ENCODE measurements at regions not wholly inside any gene's neighbourhood (a gene's known extent, or its start where the extent isn't known, plus 50 kb on each side); places are given as distances from the start of the nearest gene placed in this dataset.

DNA sequence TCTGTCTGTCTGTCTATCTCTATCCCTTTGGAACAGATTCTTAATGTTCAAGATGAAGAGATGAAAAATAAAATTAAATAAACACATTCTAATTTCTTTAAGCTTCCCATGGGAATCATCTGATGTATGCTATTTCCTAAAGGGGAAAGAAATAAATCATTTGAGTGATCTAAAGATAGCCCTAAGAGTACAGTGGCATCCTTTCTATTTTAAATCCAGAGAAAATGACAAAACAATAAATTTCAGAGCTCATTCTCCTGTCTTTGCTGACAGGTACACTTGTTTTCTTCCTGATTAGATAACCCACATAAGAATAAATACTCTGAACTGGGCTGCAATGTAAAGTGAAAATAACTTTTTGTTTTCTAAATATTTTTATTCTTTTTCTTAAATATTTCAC lies 550.4 kb downstream of the JRKL start:
- Histone ChIP-seq H3K9me3 (ENCODE audit: control insufficient read depth, insufficient read depth, low read length) (no peaks in the 10 kb centered on the region), H3K27ac (ENCODE audit: low read depth, low read length) (no peak overlapping the region), H3K36me3 (ENCODE audit: control insufficient read depth, insufficient read depth, low read length) (no peaks in the 10 kb centered on the region), H3K4me1 (ENCODE audit: control insufficient read depth, insufficient read depth, low read length) (no peaks in the 10 kb centered on the region), H3K4me3 (ENCODE audit: low read depth, low read length) (no peak overlapping the region), H3K27me3 (ENCODE audit: control insufficient read depth, insufficient read depth, low read length) (no peaks in the 10 kb centered on the region)
- DNase-seq (ENCODE audit: low read depth in 4 of 6, low spot score in 6 of 6), result no peak

DNA sequence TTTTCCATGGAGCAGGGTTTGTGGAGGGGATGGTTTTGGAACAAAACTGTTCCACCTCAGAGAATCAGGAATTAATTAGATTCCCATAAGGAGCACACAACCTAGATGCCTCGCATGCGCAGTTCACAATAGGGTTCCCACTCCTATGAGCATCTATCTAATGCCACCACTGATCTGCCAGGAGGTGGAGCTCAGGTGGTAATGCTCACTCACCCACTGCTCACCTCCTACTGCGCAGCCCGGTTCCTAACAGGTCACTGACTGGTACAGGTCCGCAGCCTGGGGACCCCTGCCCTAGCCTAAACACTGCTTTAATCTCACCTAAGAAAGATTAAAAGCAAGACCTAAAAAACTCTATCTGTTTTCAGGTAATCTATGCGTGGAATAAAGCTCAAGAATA lies 553.0 kb downstream of the JRKL start:
- DNase-seq (ENCODE audit: low read depth in 4 of 6, low spot score in 6 of 6), result no peak
- H3K27ac ChIP-seq (ENCODE audit: low read depth, low read length), result no peak overlapping the region
- H3K4me1 ChIP-seq (ENCODE audit: control insufficient read depth, insufficient read depth, low read length), result no peaks in the 10 kb centered on the region
- no peaks in the 10 kb centered on the region for H3K36me3 ChIP-seq (ENCODE audit: control insufficient read depth, insufficient read depth, low read length)
- H3K9me3 ChIP-seq (ENCODE audit: control insufficient read depth, insufficient read depth, low read length), result no peaks in the 10 kb centered on the region
- no peaks in the 10 kb centered on the region for H3K27me3 ChIP-seq (ENCODE audit: control insufficient read depth, insufficient read depth, low read length)
- no peak overlapping the region for H3K4me3 ChIP-seq (ENCODE audit: low read depth, low read length)
- WGBS (ENCODE audit: insufficient coverage), result 91% methylated on average over 5 of the region's 6 CpGs

DNA sequence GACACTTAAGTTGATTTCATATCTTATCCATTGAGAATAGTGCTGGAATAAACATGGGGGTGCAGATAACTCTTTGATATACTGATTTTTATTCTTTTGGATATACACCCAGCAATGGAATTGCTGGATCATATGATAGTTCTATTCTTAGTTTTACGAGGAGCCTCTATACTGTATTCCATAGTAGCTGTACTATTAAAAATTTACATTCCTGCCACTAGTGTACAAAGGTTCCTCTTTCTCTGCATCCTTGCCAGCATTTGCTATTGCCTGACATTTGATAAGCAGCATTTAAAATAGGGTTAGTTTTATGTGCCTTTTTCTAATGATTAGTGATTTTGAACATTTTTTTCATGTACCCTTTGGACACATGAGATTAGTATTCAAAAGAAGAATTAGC lies 554.2 kb downstream of the JRKL start:
- Histone ChIP-seq H3K27ac (ENCODE audit: low read depth, low read length) (no peak overlapping the region), H3K36me3 (ENCODE audit: control insufficient read depth, insufficient read depth, low read length) (no peaks in the 10 kb centered on the region), H3K27me3 (ENCODE audit: control insufficient read depth, insufficient read depth, low read length) (no peaks in the 10 kb centered on the region), H3K4me1 (ENCODE audit: control insufficient read depth, insufficient read depth, low read length) (no peaks in the 10 kb centered on the region), H3K9me3 (ENCODE audit: control insufficient read depth, insufficient read depth, low read length) (no peaks in the 10 kb centered on the region), H3K4me3 (ENCODE audit: low read depth, low read length) (no peak overlapping the region)
- no CpG with 5 or more reads among the region's 1 CpG for WGBS (ENCODE audit: insufficient coverage)
- DNase-seq (ENCODE audit: low read depth in 4 of 6, low spot score in 6 of 6), result no peak

DNA sequence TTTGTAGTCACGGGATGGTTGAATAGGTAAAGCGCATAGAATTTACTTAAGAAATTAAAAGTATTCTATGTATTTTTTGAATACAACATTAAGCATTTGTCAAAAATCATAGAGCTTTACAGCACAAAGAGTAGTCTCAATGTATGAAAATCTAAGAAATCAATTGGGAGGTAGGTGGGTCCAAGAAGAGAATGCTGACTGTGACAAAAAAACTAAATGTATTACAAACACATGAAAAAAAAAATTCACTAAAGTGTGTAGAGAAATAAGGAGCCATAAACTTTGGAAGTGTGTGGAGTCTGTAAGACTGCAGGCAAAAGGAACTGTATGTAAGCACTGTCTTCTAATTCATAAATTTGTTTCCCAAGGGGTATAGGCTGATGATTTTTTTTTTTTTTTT lies 558.3 kb downstream of the JRKL start:
- Histone ChIP-seq H3K36me3 (ENCODE audit: control insufficient read depth, insufficient read depth, low read length) (no peaks in the 10 kb centered on the region), H3K27me3 (ENCODE audit: control insufficient read depth, insufficient read depth, low read length) (no peaks in the 10 kb centered on the region), H3K27ac (ENCODE audit: low read depth, low read length) (no peak overlapping the region), H3K4me1 (ENCODE audit: control insufficient read depth, insufficient read depth, low read length) (no peaks in the 10 kb centered on the region), H3K4me3 (ENCODE audit: low read depth, low read length) (no peak overlapping the region), H3K9me3 (ENCODE audit: control insufficient read depth, insufficient read depth, low read length) (no peaks in the 10 kb centered on the region)
- no peak for DNase-seq (ENCODE audit: low read depth in 4 of 6, low spot score in 6 of 6)
- WGBS (ENCODE audit: insufficient coverage), result no CpG with 5 or more reads among the region's 2 CpGs

DNA sequence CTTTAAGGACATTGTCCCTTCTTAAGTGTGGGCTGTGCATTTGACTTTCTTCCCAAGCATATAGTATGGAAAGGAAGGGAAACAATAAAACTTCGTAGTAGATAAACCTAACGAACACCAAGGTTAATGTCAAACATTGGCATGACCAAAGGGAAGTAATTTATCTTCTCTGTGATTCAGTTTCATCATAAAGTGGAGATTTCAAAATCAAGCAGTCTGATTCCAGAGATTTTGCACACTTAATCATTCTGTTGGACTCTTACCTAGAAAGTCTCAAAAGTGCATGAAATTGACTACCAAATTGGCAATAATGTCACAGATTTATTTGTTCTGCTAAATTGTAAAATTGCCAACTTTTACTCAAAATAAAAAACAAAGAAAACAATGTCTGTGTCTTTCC lies 559.7 kb downstream of the JRKL start:
- no peaks in the 10 kb centered on the region for H3K36me3 ChIP-seq (ENCODE audit: control insufficient read depth, insufficient read depth, low read length)
- H3K4me3 ChIP-seq (ENCODE audit: low read depth, low read length), result no peak overlapping the region
- H3K9me3 ChIP-seq (ENCODE audit: control insufficient read depth, insufficient read depth, low read length), result no peaks in the 10 kb centered on the region
- no peaks in the 10 kb centered on the region for H3K27me3 ChIP-seq (ENCODE audit: control insufficient read depth, insufficient read depth, low read length)
- H3K4me1 ChIP-seq (ENCODE audit: control insufficient read depth, insufficient read depth, low read length), result no peaks in the 10 kb centered on the region
- WGBS (ENCODE audit: insufficient coverage), result no CpG with 5 or more reads among the region's 2 CpGs
- H3K27ac ChIP-seq (ENCODE audit: low read depth, low read length), result no peak overlapping the region
- no peak for DNase-seq (ENCODE audit: low read depth in 4 of 6, low spot score in 6 of 6)

DNA sequence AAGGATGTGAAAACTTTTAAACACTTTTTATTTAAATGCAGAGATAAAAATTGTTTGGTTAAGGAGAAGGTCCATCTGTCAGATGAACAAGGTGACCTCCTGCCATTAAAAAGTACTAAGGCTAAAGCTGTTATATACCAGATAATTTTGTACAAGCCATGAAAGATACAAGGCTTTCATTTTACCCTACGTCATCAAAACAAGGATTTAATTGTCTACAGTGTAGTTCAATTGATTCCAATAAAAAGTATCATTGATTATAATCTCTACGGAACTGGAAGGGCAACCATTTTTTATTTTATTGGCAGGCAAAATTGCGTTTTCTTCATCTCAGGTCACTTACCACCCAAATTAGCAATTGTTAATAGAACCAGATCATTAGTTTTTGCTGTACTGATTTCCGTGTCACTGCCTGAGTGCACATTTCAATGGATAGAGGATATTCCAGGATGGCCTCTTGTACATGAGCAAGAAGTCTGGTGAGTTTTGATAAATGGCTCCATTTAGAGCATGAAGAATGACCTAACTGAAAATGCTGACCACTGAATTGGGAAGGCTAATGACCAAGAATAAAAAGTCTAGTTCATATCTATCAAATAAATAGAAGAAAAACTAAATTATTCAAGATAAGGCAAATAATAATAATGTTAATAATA lies 564.9 kb downstream of the JRKL start:
- DNase-seq (ENCODE audit: low read depth in 4 of 6, low spot score in 6 of 6), result no peak
- Histone ChIP-seq H3K4me3 (ENCODE audit: low read depth, low read length) (no peak overlapping the region), H3K36me3 (ENCODE audit: control insufficient read depth, insufficient read depth, low read length) (no peaks in the 10 kb centered on the region), H3K27ac (ENCODE audit: low read depth, low read length) (no peak overlapping the region), H3K4me1 (ENCODE audit: control insufficient read depth, insufficient read depth, low read length) (no peaks in the 10 kb centered on the region), H3K9me3 (ENCODE audit: control insufficient read depth, insufficient read depth, low read length) (no peaks in the 10 kb centered on the region), H3K27me3 (ENCODE audit: control insufficient read depth, insufficient read depth, low read length) (no peaks in the 10 kb centered on the region)
- WGBS (ENCODE audit: insufficient coverage), result no CpG with 5 or more reads among the region's 4 CpGs

DNA sequence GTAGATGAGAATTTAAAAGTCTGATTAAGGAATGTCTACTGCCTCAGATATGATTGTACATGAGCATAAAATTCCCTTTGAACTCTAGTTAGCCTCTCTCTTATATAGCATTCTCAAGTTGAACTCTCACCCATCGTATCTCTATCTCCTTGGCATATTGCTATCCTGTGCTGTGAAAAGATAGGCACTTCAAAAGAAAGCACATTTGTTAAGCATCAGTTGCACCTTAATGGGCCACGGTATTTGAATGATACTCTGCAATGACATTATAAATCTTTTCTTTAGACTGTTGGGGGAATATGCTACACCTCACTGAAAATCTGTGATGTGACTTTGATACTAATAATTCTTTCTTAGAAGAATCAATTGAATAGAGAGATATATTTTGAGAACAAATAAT lies 570.7 kb downstream of the JRKL start:
- Histone ChIP-seq H3K9me3 (ENCODE audit: control insufficient read depth, insufficient read depth, low read length) (no peaks in the 10 kb centered on the region), H3K4me3 (ENCODE audit: low read depth, low read length) (no peak overlapping the region), H3K27ac (ENCODE audit: low read depth, low read length) (no peak overlapping the region), H3K36me3 (ENCODE audit: control insufficient read depth, insufficient read depth, low read length) (no peaks in the 10 kb centered on the region), H3K4me1 (ENCODE audit: control insufficient read depth, insufficient read depth, low read length) (no peaks in the 10 kb centered on the region), H3K27me3 (ENCODE audit: control insufficient read depth, insufficient read depth, low read length) (no peaks in the 10 kb centered on the region)
- 83% methylated on average over 1 of the region's 2 CpGs for WGBS (ENCODE audit: insufficient coverage)
- DNase-seq (ENCODE audit: low read depth in 4 of 6, low spot score in 6 of 6), result peak in 1 of 6 donors; percentile 67

DNA sequence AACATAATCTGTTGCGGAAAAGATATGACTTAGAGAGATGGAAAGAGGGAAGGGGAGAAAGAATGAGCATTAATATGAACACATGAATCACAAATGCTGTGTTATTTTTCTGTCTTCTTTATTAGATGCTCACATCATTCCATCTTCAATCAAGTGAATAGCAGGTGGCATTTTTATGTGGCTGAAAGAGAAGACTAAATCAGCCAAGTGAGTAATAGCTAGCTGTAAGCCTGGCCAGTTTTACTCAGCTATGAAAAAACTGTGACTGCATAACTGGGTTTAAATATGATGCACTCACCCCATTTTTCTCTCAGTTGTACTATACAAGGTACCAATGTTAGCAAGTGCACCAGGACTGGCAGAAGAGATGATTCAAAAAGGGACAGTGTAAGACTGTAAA lies 571.1 kb downstream of the JRKL start:
- no CpG with 5 or more reads among the region's 1 CpG for WGBS (ENCODE audit: insufficient coverage)
- Histone ChIP-seq H3K36me3 (ENCODE audit: control insufficient read depth, insufficient read depth, low read length) (no peaks in the 10 kb centered on the region), H3K27me3 (ENCODE audit: control insufficient read depth, insufficient read depth, low read length) (no peaks in the 10 kb centered on the region), H3K4me3 (ENCODE audit: low read depth, low read length) (no peak overlapping the region), H3K27ac (ENCODE audit: low read depth, low read length) (no peak overlapping the region), H3K4me1 (ENCODE audit: control insufficient read depth, insufficient read depth, low read length) (no peaks in the 10 kb centered on the region), H3K9me3 (ENCODE audit: control insufficient read depth, insufficient read depth, low read length) (no peaks in the 10 kb centered on the region)
- DNase-seq (ENCODE audit: low read depth in 4 of 6, low spot score in 6 of 6), result peak in 1 of 6 donors; percentile 70

DNA sequence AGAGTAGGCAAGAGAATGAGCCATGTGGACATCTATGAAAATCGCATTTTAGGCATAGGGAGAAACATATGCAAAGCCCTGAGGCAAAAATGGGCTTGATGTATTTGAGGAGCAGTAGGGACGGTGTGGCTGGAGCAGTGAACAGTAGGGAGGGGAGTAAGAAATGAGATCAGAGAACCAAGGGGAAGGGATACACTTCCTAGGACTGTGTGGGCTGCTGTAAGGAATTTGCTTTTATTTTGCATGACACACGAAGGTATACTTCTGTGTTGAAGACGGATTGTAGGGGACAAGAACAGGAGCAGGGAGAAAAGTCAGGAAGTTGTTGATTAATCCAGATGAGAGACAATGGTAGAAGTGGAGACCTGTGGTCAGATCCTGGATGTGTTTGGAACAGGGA lies 572.1 kb downstream of the JRKL start:
- Histone ChIP-seq H3K36me3 (ENCODE audit: control insufficient read depth, insufficient read depth, low read length) (no peaks in the 10 kb centered on the region), H3K4me3 (ENCODE audit: low read depth, low read length) (no peak overlapping the region), H3K9me3 (ENCODE audit: control insufficient read depth, insufficient read depth, low read length) (no peaks in the 10 kb centered on the region), H3K27ac (ENCODE audit: low read depth, low read length) (no peak overlapping the region), H3K27me3 (ENCODE audit: control insufficient read depth, insufficient read depth, low read length) (no peaks in the 10 kb centered on the region), H3K4me1 (ENCODE audit: control insufficient read depth, insufficient read depth, low read length) (no peaks in the 10 kb centered on the region)
- no peak for DNase-seq (ENCODE audit: low read depth in 4 of 6, low spot score in 6 of 6)
- WGBS (ENCODE audit: insufficient coverage), result 86% methylated on average over 4 of the region's 4 CpGs

DNA sequence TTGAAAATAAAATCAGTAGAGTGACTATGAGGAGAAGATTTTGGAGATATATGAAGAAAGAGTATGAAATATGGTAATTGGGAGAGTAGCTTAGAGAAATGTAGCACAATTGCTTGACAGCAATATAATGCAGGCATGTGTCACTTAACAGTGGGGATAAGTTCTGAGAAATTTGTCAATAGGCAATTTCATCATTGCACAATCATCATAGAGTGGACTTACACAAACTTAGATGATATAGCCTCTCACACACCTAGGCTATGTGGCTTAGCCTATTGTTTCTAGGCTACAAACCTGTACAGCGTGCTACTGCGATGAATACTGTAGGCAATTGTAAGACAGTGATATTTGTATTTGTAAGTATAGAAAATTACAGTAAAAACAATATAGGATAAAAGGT lies 573.6 kb downstream of the JRKL start:
- no peak for DNase-seq (ENCODE audit: low read depth in 4 of 6, low spot score in 6 of 6)
- no peaks in the 10 kb centered on the region for H3K4me1 ChIP-seq (ENCODE audit: control insufficient read depth, insufficient read depth, low read length)
- no peak overlapping the region for H3K4me3 ChIP-seq (ENCODE audit: low read depth, low read length)
- no peak overlapping the region for H3K27ac ChIP-seq (ENCODE audit: low read depth, low read length)
- WGBS (ENCODE audit: insufficient coverage), result no CpG with 5 or more reads among the region's 2 CpGs
- no peaks in the 10 kb centered on the region for H3K9me3 ChIP-seq (ENCODE audit: control insufficient read depth, insufficient read depth, low read length)
- no peaks in the 10 kb centered on the region for H3K36me3 ChIP-seq (ENCODE audit: control insufficient read depth, insufficient read depth, low read length)
- no peaks in the 10 kb centered on the region for H3K27me3 ChIP-seq (ENCODE audit: control insufficient read depth, insufficient read depth, low read length)

Measured in spinal cord (tissue), 9 donors.